ENCODE measurements at regions not wholly inside any gene's neighbourhood (a gene's known extent, or its start where the extent isn't known, plus 50 kb on each side); places are given as distances from the start of the nearest gene placed in this dataset.
"Not testable (repeated sequence)": the region's sequence is repeated elsewhere in the genome, so short reads cannot be mapped to it uniquely, and the experiment has no call there.

- no peak for DNase-seq (ENCODE audit: low read depth)
Measured at GRCh38 chr4:54574500-54574899, 83.3 kb upstream of the KIT start.

GRCh38 chr4:54575919-54576318 is 81.8 kb upstream of the KIT start:
- DNase-seq (ENCODE audit: low read depth), result no peak

- DNase-seq (ENCODE audit: low read depth), result no peak
Measured at GRCh38 chr4:54581807-54582206, 76.0 kb upstream of the KIT start.

- peak; percentile 35 for DNase-seq (ENCODE audit: low read depth)
Measured at GRCh38 chr4:54585321-54586000, 72.3 kb upstream of the KIT start.

- DNase-seq (ENCODE audit: low read depth), result peak; percentile 38
Measured at GRCh38 chr4:54586320-54586955, 71.3 kb upstream of the KIT start.

- DNase-seq (ENCODE audit: low read depth), result no peak
Measured at GRCh38 chr4:54587107-54587891, 70.5 kb upstream of the KIT start.

GRCh38 chr4:54588404-54588803 is 69.4 kb upstream of the KIT start:
- no peak for DNase-seq (ENCODE audit: low read depth)

GRCh38 chr4:54589586-54589985 is 68.2 kb upstream of the KIT start:
- DNase-seq (ENCODE audit: low read depth), result no peak

- DNase-seq (ENCODE audit: low read depth), result no peak
Measured at GRCh38 chr4:54593795-54594322, 63.9 kb upstream of the KIT start.

GRCh38 chr4:54596201-54596600 is 61.6 kb upstream of the KIT start:
- DNase-seq (ENCODE audit: low read depth), result no peak

- DNase-seq (ENCODE audit: low read depth), result not testable (repeated sequence)
Measured at GRCh38 chr4:54597678-54598077, 60.1 kb upstream of the KIT start.

GRCh38 chr4:54602175-54602574 is 55.6 kb upstream of the KIT start:
- not testable (repeated sequence) for DNase-seq (ENCODE audit: low read depth)

- no peak for DNase-seq (ENCODE audit: low read depth)
Measured at GRCh38 chr4:54607067-54607466, 50.7 kb upstream of the KIT start.

- no peak for DNase-seq (ENCODE audit: low read depth)
Measured at GRCh38 chr4:54607521-54607920, 50.2 kb upstream of the KIT start.

All from GM04503 (cell line).